HG02973 (cell line): ENCODE measurements at regions not wholly inside any gene's neighbourhood (a gene's known extent, or its start where the extent isn't known, plus 50 kb on each side); places are given as distances from the start of the nearest gene placed in this dataset.

Experiments
- ATAC-seq: cut with Tn5 transposase; IDR thresholded peaks from one replicate; pipeline ENCODE4 v1.9.1; 2021; ENCODE audit warnings: moderate library complexity; ENCODE audit not compliant: unreplicated experiment

DNA sequence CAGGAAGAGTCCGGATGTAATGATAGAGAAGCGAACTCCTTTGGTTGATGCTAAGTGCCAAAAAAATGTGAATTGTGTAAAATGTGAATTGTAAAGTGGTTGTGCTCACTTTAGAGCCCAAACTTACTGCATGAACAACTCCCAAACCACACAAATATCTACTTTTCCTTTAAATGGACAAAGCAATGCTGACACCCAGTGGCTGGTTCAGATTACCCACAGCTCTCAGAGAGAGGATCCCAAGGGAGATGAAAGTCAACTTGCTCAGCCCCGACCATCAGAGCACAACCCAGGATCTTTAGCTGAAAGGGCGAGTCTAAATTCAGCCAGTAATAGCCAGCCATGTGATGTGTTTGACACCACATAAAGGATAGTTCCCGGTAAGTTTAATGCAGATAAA, 133.7 kb downstream of the NMUR2 start:
- ATAC-seq = no peak

DNA sequence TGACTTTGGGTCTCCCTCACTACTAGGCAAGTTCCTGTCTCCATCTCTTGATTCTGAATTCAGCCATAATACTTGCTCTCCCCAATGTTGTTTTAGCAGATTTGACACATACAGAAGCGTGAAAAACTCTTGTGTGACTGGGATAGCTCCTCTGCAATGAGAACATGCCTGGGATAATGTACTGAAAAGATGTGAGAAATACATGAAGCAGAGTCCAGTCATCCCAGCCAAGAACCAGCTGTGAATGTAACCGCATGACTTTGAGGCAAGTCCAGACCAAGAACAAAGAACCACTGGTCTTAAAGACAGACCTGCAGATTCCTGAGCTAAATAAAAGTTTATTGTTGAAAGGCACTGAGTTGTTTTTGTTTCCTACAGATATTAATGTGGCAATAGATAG, 135.0 kb downstream of the NMUR2 start:
- no peak for ATAC-seq

DNA sequence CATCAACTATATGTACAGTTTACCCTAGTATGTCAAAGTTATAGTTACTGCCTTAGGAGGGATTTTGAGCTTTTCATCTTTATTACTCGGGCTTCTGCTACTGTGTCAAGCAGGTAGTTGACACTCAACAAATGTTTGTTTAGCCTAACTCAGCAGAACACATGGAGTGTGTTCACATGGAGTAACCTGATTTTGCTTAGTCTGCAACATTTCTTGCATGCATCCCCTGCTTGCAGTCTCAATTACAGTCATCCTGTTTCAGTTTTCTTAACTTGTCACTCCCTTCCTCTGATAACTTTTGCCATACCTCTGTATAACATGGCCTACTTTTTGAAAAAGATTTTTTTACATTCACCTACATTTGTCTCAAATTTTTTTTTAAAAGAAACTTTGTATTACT, 135.5 kb downstream of the NMUR2 start:
- no peak for ATAC-seq

DNA sequence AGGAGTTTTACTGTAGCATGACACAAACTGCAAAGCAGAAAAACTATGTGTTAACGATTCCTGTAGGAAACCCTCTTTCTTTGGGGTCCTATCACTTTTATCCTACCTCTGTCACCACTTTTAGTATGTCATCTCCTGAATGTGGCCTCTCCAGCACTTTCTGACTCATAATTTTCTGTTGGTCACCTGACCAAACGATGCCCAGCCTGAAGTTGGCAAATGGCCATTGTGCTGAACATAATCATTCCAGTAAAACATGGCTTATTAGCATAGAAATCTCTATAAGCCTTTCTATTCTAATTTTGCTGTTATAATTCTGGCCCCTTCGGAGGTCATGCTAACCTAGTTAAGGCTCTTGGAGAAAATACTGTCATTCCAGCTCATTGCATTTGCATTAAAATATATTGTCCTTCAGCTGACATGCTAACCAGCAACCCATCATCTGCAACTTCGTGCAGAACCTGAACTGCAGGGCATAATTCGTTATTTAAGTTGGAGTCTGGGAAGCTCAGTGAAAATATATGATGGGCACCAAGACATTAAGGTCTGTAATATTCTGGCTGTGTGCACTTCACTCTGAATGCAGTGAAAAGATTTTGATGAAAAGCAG, 140.3 kb downstream of the NMUR2 start:
- ATAC-seq = no peak

DNA sequence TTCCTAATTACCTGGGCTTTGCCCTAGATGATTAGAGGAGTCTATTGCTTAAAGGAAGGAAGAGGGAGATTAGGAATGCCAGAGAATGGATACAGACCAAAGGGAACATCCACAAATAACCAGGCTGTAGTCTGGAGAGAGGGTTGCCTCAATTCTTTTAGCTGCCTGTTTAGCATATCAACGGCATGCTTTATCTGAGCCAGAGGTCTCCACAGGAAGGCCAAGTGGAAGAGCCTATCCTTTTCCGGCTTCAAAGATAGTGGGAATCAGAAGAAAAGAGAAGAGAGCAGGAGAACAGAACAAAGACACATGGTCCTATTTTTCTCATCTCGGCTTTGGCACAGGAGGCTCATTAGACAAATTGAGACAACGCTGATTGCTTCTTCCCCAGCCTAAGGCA, 142.4 kb downstream of the NMUR2 start:
- no peak for ATAC-seq

DNA sequence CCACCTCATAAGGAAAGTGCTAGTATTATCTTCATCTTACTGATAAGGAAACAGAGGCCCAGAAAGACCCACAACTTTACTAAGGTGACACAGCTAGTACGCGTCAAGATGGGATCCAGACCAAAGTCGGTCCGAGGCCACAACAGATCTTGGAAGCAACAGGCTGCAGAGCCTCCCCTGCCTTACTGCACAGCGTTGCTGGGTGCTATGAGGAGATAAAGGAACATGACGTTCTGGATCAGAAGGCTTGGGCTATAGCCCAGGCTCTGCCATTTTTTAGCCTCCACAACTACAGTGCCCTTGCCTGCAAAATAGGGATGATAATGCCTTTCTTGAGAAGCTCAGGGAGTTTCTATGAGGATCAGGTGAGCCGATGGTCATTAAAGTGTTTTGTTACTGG, 144.1 kb downstream of the NMUR2 start:
- ATAC-seq = no peak

DNA sequence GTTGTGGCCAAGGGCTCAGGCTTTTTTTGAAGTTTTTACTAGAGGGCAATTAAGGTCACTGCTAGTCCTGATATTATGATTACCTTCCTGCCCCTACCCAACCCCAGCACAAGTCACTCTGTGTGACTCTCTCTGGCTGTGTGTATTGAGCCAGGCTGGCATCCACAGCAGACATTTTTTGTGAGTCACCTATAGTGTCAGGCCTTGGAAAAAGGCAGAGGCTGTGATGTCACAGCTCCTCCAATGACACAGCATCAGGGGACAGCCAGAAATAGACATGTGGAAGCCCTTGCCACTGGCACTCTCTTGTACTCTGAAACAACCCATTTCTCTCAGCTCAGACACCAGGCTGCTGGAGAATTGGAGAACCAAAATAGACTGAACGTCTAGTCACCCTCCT, 145.4 kb downstream of the NMUR2 start:
- no peak for ATAC-seq

DNA sequence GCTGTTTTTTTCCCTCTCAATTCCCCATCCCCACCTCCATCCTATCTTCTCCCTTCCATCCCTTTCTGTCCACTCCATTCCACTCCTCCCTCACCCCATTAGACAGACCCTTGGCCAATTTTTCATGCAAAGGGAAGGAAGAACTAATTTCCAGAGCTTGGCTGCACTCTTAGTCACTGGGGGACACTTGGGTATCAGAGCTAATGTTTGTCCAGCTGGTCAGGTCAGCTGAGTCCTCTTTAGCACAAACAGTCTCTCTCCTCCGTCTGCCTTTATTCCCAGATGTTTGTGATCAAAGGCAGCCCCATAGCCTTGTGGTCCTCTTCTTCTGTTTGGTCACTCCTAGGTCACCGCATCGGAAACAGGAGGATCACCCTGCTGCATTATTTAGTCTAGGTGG, 148.5 kb downstream of the NMUR2 start:
- no peak for ATAC-seq

DNA sequence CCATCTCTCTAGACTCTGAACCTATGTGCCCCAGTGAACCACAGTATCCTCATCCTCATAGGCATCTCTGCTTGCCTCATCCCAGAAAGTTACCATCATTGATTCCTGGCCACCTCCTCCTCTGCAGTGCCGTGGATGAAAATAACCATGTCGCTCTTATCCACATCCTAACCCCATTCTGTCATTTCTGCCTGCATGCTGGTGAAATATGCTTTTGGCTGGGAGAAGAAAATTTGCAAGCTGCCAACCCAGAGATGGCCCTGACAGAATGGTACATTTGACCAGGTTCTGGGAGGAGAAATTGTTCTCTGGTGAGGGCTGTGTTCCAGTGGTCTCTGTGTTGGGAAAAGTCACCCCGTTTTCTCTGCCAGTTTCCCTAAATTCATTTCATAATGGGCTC, 149.7 kb downstream of the NMUR2 start:
- ATAC-seq = no peak

DNA sequence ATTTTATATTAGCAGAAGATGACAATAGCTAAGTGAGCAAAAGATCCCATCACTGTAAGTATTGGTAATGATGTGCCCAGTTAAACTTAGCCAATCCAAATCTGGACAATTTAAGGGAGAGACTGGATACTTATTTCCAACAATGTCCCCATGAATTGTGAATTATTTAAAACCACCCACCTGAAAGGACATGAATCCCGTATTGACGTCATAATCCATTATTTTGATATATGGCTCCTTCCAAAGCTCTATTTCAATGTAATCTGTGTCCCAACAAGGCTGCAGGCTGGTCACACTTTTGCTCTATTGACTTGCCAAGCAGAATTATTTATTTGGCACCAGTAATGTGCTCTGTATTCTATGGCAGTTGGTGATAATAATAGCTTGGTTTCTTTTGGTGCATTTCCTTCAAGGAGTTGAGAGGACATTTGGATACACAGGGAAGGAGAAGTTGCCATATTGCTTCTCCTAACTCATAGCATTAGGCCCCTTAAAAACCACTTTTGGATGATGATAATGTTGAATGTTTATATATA, 157.2 kb downstream of the NMUR2 start:
- ATAC-seq = no peak

DNA sequence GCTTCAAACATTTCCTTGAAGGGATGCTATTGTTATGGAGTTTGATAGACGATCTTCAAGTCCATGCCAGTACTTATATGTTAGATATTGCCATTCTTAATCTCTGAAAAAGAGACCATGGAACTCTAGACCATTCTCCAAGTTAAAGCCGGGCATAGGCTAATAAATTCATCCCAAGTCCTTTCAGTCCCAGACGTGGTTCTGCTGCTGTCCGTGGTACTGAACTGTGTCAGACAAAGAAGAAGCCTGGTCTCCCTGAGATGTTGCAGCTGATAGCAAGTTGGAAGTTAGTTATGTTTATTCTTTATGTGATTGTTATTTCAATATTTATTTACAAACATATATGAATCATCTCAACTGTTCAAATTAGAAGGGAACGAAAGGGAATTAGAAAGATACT, 158.7 kb downstream of the NMUR2 start:
- no peak for ATAC-seq

DNA sequence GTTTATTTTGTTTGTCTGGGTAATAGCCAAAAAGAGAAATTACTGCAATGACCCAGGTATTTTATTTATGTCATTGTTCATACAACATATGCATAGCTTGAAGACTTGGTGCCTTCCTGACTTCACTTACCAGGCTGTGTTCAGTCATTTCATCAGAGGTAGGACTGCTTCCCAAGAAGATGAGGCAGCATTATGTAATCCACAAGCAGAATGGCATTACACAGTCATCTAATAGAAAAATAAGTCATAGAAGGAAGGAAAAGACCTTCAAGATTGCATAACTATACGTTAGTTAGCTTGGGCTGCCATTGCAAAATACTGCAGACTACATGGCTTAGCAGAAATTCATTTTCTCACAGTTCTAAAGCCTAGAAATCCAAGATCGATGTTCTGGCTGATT, 167.5 kb downstream of the NMUR2 start:
- ATAC-seq = no peak

DNA sequence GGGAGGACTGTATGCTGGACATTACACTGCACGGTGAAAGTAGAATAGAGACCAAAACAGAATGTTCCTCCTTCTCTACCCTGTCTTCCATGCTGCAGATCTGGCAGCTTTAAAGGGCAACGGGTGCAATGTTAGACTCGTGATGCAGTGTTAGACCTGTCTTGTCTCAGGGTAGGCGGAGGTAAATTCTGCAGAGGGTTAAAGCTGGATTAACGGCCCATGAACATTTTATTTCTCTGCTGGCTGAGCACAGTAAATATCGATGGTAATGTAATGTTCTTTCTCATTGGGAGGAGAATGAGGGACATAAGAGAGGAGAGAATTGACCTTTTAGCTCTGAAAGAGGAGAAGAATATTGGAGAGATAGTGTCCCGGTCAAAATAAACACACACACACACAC, 178.9 kb downstream of the NMUR2 start:
- no peak for ATAC-seq

DNA sequence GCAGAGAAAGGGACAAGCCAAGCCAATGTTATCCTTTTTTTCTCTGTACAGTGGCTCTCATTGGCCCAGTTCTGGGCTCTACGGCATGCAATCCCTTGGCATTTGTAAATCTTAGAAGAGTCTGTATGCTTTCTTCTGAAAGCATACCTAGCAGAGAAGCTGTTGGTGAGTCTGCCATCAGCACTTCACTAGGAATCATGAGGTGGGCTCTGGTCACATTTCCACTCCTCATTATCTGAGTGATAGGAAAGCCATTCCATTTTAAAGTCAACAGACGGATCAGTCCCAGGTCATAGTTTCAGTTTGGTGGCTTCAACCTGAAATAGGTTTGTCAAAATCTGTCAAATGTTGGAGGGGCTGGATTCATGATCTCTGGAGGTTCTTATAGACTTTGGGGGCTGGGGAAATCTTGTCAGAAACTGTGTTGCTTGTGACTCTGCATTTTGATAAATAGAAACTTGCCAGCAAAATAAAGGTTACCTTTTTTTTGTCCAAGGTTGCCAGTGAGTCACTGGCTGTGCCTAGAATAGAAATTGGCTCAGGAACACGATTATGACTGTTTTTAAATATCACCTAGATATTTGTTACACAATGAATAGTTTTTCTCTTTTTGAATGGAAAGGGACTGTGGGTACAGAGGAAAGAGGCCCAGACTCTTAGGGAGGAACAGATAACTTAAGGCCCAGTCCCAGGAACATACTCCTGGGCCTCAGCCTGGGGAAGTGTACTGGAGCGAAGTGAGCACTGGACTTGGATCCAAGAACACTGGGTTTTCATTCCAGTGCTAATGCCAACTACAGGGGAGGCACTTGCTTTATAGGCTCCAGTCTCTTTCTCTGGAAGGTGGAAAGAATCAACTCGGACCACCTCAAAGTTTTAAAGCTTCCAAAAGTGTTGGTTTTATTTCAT, 183.1 kb downstream of the NMUR2 start:
- no peak for ATAC-seq

DNA sequence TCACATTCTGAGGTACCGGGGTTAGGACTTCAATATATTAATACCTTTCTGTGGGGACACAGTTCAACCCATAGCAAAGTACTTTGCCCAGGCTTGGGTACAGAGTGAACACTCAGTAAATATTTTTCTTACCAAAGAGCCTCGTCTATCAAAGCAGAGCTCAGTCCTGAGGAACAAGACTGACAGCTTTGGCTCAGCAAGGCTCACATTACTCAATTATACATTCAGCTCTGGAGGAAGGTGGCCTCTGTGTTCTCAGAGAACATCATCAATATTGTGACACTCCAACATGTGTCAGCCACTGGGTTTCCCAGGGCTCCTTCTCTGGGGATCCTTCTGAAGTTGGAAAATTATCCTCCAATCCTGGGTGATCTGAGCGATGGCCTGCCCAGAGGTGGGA, 186.4 kb downstream of the NMUR2 start:
- ATAC-seq = no peak

DNA sequence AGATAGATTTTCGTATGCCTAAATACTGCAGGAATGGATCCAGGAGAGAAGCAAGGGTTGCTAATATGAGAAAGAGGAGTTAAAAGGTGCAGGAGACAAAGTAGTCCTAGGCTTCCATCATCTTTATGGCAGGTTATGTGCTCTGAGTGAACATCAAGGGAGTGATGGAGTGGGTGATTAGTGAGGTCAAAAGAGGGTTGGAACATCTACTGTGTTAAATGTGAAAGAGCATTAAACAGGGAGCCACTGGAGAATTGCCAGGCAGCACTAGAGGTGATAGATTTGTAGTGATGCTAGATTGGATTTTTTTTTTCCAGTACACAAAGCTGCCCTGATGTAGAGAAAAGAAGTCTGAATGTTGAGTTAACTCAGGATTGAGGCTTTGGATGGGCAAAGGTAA, 199.3 kb downstream of the NMUR2 start:
- ATAC-seq = no peak

DNA sequence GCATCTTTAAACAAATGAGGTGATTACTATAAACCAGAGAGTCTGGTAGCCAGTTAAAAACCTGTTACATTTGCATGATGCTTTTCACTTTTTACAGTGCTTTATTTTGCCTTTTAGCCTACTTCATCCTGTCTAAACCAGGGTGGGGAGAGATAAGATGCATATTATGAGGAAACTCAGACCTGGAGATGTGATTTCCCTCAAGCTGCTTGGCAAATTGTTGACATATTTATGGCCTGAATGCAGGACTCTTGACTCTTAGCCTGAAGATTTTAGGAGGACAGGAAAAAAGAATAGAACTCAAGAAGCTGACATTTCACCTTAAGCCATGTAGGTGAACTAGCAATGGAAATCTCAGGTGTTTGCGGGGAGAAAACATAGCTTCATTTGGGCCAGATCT, 202.8 kb downstream of the NMUR2 start:
- no peak for ATAC-seq

DNA sequence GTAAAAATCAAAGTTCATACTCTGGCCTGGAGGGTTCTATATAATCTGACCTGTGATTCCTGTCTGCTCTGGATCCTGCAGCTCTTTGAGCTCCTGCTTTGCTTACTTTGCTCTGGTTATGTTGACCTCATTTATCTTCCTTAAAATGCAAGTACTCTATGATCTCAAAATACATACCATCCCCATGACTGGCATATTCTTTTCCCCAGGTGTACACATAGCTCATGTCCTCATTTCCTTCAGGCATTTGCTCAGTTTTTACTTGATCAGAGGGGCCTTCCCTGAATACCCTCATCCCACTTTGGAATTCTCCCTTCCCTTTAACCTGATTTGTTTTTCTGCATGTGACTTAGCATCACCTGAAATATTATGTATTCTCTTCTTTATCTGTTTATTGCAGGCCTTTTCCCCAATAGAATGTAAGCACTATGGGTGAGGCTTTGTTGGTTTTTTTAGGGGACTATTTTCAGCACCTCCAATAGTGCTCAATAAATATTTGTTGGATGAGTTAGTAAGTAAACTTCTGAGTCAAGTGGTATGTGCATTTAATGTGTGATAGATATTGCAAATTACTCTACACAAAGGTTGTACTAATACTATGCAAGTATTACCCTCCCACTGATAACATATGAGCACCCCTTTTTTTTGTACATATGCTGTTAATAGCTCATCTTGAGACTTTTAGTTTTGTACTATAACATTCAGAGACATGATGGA, 211.5 kb downstream of the NMUR2 start:
- no peak for ATAC-seq

DNA sequence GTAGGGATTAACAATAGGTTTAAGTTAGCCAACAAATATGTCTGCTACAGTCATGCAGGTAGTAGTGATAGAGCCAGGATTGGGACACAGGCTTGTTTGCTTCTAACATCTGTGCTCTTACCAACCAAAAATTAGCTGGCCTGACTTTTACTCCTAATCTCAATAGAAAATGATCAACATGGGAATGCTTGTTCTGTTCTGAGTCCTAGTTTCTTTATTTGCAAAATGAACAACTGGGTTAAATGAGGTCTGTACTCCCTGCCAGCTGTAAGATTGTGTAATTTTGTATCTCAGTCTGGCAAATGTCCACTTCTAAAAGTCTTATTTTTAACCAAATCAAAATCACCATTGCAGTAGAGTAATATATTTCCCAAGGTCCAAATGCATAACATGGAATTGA, 216.8 kb downstream of the NMUR2 start:
- no peak for ATAC-seq

DNA sequence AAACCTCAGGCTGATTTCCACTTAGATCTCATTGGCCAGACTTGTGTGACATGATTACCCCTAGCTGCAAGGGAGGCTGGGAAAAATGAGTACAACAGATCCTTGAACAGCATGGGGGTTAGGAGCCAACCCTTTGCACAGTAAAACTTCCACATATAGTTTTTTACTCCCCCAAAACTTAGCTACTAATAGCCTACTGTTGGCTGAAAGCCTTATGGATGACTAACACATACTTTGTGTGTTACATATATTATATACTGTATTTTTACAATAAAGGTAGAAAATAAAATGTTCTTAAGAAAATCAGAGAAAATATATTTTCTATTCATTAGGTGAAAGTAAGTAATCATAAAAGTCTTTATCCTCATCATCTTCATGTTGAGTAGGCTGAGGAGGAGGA, 217.4 kb downstream of the NMUR2 start:
- ATAC-seq = no peak

DNA sequence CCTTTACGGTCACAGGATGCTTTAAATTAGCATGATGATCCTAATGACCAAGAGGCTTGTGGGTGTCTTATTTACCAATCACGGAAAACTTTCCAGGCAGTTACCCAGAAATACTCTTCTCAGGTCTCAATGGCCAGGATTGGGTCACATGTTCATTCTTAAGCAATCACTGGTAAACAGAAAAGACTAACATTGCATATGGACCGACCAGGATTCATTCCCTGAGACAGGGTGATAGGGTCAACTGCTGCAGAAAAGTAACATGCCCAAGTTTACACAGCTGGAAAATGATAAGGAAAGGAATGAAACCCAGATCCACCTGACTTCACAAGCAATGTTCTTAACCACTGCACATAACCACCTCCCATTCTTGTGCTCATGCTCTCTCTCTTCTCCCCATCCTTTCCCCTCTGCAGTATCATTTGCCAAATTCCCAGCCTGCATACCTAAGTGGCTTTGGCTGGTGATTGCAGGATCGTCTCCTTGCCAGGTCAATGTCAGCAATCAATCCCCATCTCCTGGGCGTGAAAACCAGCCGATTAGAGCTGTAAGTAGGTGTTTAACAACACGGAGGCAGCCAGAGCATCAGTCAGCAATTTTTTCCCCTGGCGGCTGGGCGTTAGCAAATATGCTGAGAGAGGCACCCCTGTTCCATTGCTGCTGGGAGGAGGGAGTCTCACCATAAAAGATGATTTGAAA, 219.4 kb downstream of the NMUR2 start:
- no peak for ATAC-seq
